Neural cell (in vitro differentiated cells): ENCODE measurements at regions not wholly inside any gene's neighbourhood (a gene's known extent, or its start where the extent isn't known, plus 50 kb on each side); places are given as distances from the start of the nearest gene placed in this dataset.

Experiments
- H2AFZ ChIP-seq: fragments of 200-600, 300-800 bp; sonication (generic), shearing (Covaris generic); 2 replicates; pipeline ENCODE4 v1.6.0; 2014; ENCODE audit warnings: low read depth, mild to moderate bottlenecking, antibody characterized with exemption, low read length, moderate library complexity
- H3F3A ChIP-seq: fragments of 200-600 bp; shearing (Covaris generic); 2 replicates; pipeline ENCODE4 v1.6.1; 2016; ENCODE audit warnings: mild to moderate bottlenecking, moderate library complexity, mixed read lengths, antibody characterized with exemption, low read length; ENCODE audit not compliant: insufficient read depth, poor library complexity, severe bottlenecking
- H3K27ac ChIP-seq: fragments of 200-600, 300-800 bp; sonication (generic), shearing (Covaris generic); 2 replicates; pipeline ENCODE4 v1.5.1; 2014; ENCODE audit warnings: mild to moderate bottlenecking, low read length, moderate library complexity
- H3K27me3 ChIP-seq: fragments of 300-800, 200-600 bp; sonication (generic), shearing (Covaris generic); 2 replicates; pipeline ENCODE4 v1.6.0; 2014; ENCODE audit warnings: mild to moderate bottlenecking, low read depth, low read length, moderate library complexity; ENCODE audit not compliant: insufficient read depth
- H3K36me3 ChIP-seq: fragments of 300-800, 200-600 bp; sonication (generic), shearing (Covaris generic); 2 replicates; pipeline ENCODE4 v1.5.1; 2014; ENCODE audit warnings: mild to moderate bottlenecking, antibody characterized with exemption, low read length, moderate library complexity; ENCODE audit not compliant: insufficient read depth
- H3K4me2 ChIP-seq: fragments of 300-800, 200-600 bp; sonication (generic), shearing (Covaris generic); 2 replicates; pipeline ENCODE4 v1.6.0; 2014; ENCODE audit warnings: mild to moderate bottlenecking, low read length
- H3K4me3 ChIP-seq: fragments of 300-800, 200-600 bp; sonication (generic), shearing (Covaris generic); 2 replicates; pipeline ENCODE4 v1.5.1; 2014; ENCODE audit warnings: mild to moderate bottlenecking, low read length, moderate library complexity
- H3K79me2 ChIP-seq: fragments of 200-600 bp; shearing (Covaris generic); replicated peaks from 2 replicates; pipeline ENCODE4 v1.6.0; 2014; ENCODE audit warnings: mild to moderate bottlenecking, low read length, moderate library complexity; ENCODE audit not compliant: insufficient read depth
- H3K9ac ChIP-seq: fragments of 300-800, 200-600 bp; sonication (generic), shearing (Covaris generic); 2 replicates; pipeline ENCODE4 v1.6.1; 2016; ENCODE audit warnings: mild to moderate bottlenecking, low read length, mixed read lengths
- H3K9me2 ChIP-seq: fragments of 200-600 bp; shearing (Covaris generic); 2 replicates; pipeline ENCODE4 v1.6.1; 2016; ENCODE audit warnings: mild to moderate bottlenecking, low read length, mixed read lengths; ENCODE audit not compliant: insufficient read depth
- H3K9me3 ChIP-seq: fragments of 200-600, 300-800 bp; sonication (generic), shearing (Covaris generic); 2 replicates; pipeline ENCODE4 v1.6.1; 2016; ENCODE audit warnings: mild to moderate bottlenecking, mixed run types, low read length, moderate library complexity, mixed read lengths
- H4K20me1 ChIP-seq: fragments of 200-600 bp; shearing (Covaris generic); 2 replicates; pipeline ENCODE4 v1.6.1; 2016; ENCODE audit warnings: mild to moderate bottlenecking, mixed run types; ENCODE audit not compliant: insufficient read depth
- CTCF ChIP-seq: fragments of 450-650 bp; IDR thresholded peaks from 2 replicates; pipeline ENCODE4 v1.5.1; 2014; ENCODE audit warnings: antibody characterized with exemption, mild to moderate bottlenecking, moderate library complexity; ENCODE audit not compliant: poor library complexity, severe bottlenecking
- EP300 ChIP-seq: fragments of 450-650 bp; conservative IDR thresholded peaks from 2 replicates; pipeline ENCODE4 v1.6.1; 2014; ENCODE audit warnings: antibody characterized with exemption, mild to moderate bottlenecking, moderate library complexity; ENCODE audit not compliant: poor library complexity, severe bottlenecking
- EZH2 ChIP-seq: fragments of 200-600, 300-800 bp; shearing (Covaris generic), sonication (generic); IDR thresholded peaks from 2 replicates; pipeline ENCODE4 v1.6.1; 2014; ENCODE audit warnings: antibody characterized with exemption, low read length, borderline replicate concordance, mild to moderate bottlenecking; ENCODE audit not compliant: insufficient read depth, poor library complexity, severe bottlenecking
- MXI1 ChIP-seq: fragments of 450-650 bp; conservative IDR thresholded peaks from 2 replicates; pipeline ENCODE4 v1.6.1; 2014; ENCODE audit warnings: antibody characterized with exemption, mild to moderate bottlenecking; ENCODE audit not compliant: poor library complexity, severe bottlenecking
- POLR2AphosphoS5 ChIP-seq: IDR thresholded peaks from 2 replicates; pipeline ENCODE4 v1.6.1; 2012
- RAD21 ChIP-seq: fragments of 450-650 bp; conservative IDR thresholded peaks from 2 replicates; pipeline ENCODE4 v1.6.1; 2014; ENCODE audit warnings: antibody characterized with exemption, mild to moderate bottlenecking, moderate library complexity
- SMC3 ChIP-seq: fragments of 450-650 bp; conservative IDR thresholded peaks from 2 replicates; pipeline ENCODE4 v1.6.1; 2014; ENCODE audit warnings: antibody characterized with exemption, mild to moderate bottlenecking, moderate library complexity; ENCODE audit not compliant: poor library complexity
- TAF1 ChIP-seq: IDR thresholded peaks from 2 replicates; pipeline ENCODE4 v1.6.1; 2012; ENCODE audit warnings: low read depth
- TF ChIP-seq, protein P1 (sequence below): IDR thresholded peaks from 2 replicates; pipeline ENCODE4 v1.6.1; 2012; ENCODE audit warnings: borderline replicate concordance

DNA sequence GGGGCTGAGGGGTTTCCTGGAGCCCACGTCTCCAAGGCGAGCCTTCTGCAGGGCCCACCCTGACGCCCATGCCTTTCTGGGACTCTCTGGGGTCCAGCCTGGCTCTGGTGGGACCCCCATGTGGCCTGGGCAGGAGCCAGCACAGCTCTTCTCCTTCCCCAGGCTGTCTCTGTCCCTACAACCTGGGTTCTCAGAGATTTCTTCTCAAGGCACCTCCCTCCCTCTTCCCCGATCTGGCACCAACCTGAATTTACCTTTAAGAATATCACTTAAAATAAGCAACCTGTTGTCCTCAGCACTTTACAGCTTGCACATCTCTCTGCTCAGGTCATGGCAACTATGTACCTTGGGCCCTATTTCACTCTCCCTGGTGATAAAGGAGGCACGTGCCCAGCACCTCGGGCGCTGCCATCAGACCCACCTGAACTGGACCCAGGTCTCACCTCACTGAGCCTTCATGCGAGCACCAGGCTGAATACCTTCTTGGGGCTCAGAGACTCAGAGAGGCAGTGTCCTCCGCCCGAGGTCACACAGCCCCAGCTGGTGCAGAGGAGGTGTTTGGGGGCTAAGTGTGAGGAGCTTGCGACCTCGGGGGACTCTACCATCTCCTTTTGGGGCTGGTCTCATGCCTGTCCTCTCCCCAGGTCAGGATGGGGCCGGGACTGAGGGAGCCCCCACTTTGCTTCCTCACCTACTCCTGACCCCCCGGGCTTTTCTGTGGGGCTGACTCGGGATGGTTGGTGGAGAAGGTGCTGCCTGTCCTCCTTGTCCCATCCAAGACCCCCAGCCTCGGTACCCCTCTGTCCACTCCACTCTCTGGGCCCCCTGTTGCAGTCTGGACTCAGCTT is 217.7 kb downstream of the C9orf50 start:
- peak overlapping the region; percentile 66 for H3K9ac ChIP-seq

DNA sequence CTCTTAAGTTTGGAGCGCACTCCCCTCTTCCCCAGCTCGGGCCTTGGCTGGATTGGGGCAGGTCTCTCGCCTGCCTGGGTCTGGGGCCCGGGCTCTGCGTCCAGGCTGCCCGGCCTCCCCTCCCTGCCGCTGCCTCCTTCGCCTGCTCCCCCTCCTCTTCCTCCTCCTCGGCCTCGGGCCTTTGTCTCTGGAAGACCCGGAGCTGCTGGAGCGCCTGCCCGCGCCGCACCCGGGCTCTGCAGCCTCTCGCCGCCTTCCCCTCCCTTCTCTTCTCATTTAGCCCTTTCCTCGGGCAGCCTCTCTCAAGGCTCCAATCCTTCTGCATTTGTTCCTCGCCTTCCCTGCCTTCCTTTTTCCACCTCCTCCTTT is 218.5 kb downstream of the C9orf50 start:
- Histone ChIP-seq H3K9ac (peak overlapping the region; percentile 66), H3K27me3 (no peaks in the 10 kb centered on the region)

More for the DNA sequence above, 217.7 kb downstream of the C9orf50 start:
- H3F3A ChIP-seq = no peaks in the 10 kb centered on the region
- H3K79me2 ChIP-seq = no peaks in the 10 kb centered on the region
- H3K9me3 ChIP-seq = no peaks in the 10 kb centered on the region
- H2AFZ ChIP-seq = no peak overlapping the region
- peak overlapping the region; percentile 47 for H3K4me3 ChIP-seq
- H4K20me1 ChIP-seq = no peaks in the 10 kb centered on the region
- no peak overlapping the region for H3K4me2 ChIP-seq
- H3K27ac ChIP-seq = peak overlapping the region; percentile 77
- no peaks in the 10 kb centered on the region for H3K9me2 ChIP-seq
- H3K36me3 ChIP-seq = no peaks in the 10 kb centered on the region
- no peaks in the 10 kb centered on the region for H3K27me3 ChIP-seq
- TF ChIP-seq TAF1 = no peak
- TF ChIP-seq MXI1 = no peak
- no peak for TF ChIP-seq CTCF
- TF ChIP-seq, protein P1, sequence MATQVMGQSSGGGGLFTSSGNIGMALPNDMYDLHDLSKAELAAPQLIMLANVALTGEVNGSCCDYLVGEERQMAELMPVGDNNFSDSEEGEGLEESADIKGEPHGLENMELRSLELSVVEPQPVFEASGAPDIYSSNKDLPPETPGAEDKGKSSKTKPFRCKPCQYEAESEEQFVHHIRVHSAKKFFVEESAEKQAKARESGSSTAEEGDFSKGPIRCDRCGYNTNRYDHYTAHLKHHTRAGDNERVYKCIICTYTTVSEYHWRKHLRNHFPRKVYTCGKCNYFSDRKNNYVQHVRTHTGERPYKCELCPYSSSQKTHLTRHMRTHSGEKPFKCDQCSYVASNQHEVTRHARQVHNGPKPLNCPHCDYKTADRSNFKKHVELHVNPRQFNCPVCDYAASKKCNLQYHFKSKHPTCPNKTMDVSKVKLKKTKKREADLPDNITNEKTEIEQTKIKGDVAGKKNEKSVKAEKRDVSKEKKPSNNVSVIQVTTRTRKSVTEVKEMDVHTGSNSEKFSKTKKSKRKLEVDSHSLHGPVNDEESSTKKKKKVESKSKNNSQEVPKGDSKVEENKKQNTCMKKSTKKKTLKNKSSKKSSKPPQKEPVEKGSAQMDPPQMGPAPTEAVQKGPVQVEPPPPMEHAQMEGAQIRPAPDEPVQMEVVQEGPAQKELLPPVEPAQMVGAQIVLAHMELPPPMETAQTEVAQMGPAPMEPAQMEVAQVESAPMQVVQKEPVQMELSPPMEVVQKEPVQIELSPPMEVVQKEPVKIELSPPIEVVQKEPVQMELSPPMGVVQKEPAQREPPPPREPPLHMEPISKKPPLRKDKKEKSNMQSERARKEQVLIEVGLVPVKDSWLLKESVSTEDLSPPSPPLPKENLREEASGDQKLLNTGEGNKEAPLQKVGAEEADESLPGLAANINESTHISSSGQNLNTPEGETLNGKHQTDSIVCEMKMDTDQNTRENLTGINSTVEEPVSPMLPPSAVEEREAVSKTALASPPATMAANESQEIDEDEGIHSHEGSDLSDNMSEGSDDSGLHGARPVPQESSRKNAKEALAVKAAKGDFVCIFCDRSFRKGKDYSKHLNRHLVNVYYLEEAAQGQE = no peak
- no peak for TF ChIP-seq POLR2AphosphoS5
- no peak for TF ChIP-seq EP300
- no peak for TF ChIP-seq EZH2
- no peak for TF ChIP-seq RAD21
- no peak for TF ChIP-seq SMC3

More for the DNA sequence above, 218.5 kb downstream of the C9orf50 start:
- Histone ChIP-seq H3K36me3 (no peaks in the 10 kb centered on the region), H2AFZ (peak overlapping the region; percentile 83), H3K9me3 (no peaks in the 10 kb centered on the region), H3K27ac (peak overlapping the region; percentile 77), H3K9me2 (no peaks in the 10 kb centered on the region), H4K20me1 (no peaks in the 10 kb centered on the region), H3K4me3 (peak overlapping the region; percentile 47), H3F3A (no peaks in the 10 kb centered on the region), H3K4me2 (no peak overlapping the region), H3K79me2 (no peaks in the 10 kb centered on the region)
- TF ChIP-seq SMC3 = peak; percentile 56
- TF ChIP-seq MXI1 = no peak
- TF ChIP-seq CTCF = peak; percentile 45
- no peak for TF ChIP-seq EZH2
- TF ChIP-seq TAF1 = no peak
- peak; percentile 54 for TF ChIP-seq RAD21
